Esophagus squamous epithelium (tissue), 4 donors: ENCODE measurements at regions not wholly inside any gene's neighbourhood (a gene's known extent, or its start where the extent isn't known, plus 50 kb on each side); places are given as distances from the start of the nearest gene placed in this dataset.

ENCODE experiments used
- POLR2A ChIP-seq, 4 donors: fragments of 450-650 bp; IDR thresholded peaks; one replicate each; pipeline ENCODE4 v1.6.1; 2017; ENCODE audit warnings: antibody characterized with exemption in 4 of 4, mild to moderate bottlenecking in 4 of 4, moderate library complexity in 3 of 4
- TF ChIP-seq, protein P1 (sequence below), 6 experiments: fragments of 450-650 bp in 4 of 6; fragments of 200-600 bp in 2 of 6; sonication (generic) in 2 of 6; IDR thresholded peaks; one replicate each; pipeline ENCODE4 v1.5.1; 2016 to 2019; ENCODE audit warnings: antibody characterized with exemption in 6 of 6, mild to moderate bottlenecking in 4 of 6, moderate library complexity in 4 of 6

GRCh38 chr1:194693244-194693643 is 1506.8 kb upstream of the B3GALT2 start:
- TF ChIP-seq, protein P1, sequence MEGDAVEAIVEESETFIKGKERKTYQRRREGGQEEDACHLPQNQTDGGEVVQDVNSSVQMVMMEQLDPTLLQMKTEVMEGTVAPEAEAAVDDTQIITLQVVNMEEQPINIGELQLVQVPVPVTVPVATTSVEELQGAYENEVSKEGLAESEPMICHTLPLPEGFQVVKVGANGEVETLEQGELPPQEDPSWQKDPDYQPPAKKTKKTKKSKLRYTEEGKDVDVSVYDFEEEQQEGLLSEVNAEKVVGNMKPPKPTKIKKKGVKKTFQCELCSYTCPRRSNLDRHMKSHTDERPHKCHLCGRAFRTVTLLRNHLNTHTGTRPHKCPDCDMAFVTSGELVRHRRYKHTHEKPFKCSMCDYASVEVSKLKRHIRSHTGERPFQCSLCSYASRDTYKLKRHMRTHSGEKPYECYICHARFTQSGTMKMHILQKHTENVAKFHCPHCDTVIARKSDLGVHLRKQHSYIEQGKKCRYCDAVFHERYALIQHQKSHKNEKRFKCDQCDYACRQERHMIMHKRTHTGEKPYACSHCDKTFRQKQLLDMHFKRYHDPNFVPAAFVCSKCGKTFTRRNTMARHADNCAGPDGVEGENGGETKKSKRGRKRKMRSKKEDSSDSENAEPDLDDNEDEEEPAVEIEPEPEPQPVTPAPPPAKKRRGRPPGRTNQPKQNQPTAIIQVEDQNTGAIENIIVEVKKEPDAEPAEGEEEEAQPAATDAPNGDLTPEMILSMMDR (IDR thresholded peaks at IDR 0.05): no peak
- TF ChIP-seq POLR2A (IDR thresholded peaks at IDR 0.05): no peak
